ENCODE measurements at regions not wholly inside any gene's neighbourhood (a gene's known extent, or its start where the extent isn't known, plus 50 kb on each side); places are given as distances from the start of the nearest gene placed in this dataset.

DNA sequence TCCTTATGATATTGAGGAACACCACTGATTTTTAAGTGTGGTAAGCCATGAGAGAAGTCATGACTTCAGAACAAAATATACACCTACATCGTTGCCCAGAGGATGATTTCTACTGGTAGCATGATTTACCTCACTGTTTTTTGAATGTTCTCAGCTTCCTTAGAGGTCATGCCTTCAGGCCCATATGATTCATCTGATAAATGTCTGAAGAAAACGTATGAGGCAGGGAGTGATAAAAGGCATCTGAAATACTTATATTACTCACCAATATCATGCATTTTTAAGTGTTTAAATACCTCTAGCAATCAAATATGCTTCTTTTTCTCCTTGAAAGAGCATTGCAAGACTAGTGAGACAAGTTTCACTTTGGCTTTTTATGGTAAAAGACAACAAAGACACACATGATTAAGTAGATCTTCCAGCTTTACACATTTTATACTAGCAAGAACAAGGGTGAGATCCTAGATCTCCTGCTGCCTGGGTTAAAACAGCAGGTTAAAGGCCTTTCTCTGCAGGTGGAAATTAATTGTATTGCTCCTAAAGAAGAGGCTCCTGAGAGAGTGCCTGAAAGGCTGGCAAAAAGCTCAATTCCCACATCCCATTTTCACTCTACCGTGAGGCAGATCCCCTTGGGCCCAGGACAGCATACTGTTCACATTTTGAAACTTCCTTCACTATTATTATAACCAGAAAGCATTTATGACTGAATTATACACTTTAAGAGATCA, 432.4 kb downstream of the SLITRK1 start:
- Histone ChIP-seq H3K4me2 (ENCODE audit: low read depth, low read length) (peak overlapping the region; percentile 38; the same call in 1 of the 2 replicates), H3K18ac (ENCODE audit: low read depth, low read length) (no peak overlapping the region), H2BK120ac (ENCODE audit: low read depth, low read length) (peak overlapping the region; percentile 74), H2BK15ac (ENCODE audit: low read depth, low read length) (no peak overlapping the region; the same call in 2 of the 3 replicates), H3K4me3 (ENCODE audit: insufficient read depth, low read depth, low read length) (no peak overlapping the region), H3K27ac (ENCODE audit: insufficient read depth, low read length) (no peak overlapping the region), H2AFZ (replicated peaks; ENCODE audit: low read length, poor library complexity) (peak overlapping the region; percentile 58), H4K91ac (ENCODE audit: insufficient read depth, low read depth, low read length) (no peak overlapping the region), H2AK5ac (ENCODE audit: low read depth, low read length) (no peak overlapping the region), H3K79me1 (ENCODE audit: low read depth in 1 of 2, low read length in 2 of 2) (no peaks in the 10 kb centered on the region), H2BK20ac (ENCODE audit: low read depth, low read length) (no peak overlapping the region; the same call in 1 of the 2 replicates), H3K9ac (ENCODE audit: low read depth, low read length) (no peak overlapping the region), H4K20me1 (ENCODE audit: insufficient read depth, low read length) (no peaks in the 10 kb centered on the region), H2AK9ac (replicated peaks; ENCODE audit: low read depth, low read length, poor library complexity) (no peak overlapping the region), H3K27me3 (ENCODE audit: control insufficient read depth, insufficient read depth, low read length) (no peaks in the 10 kb centered on the region), H4K5ac (ENCODE audit: low read depth, low read length) (no peak overlapping the region), H4K8ac (ENCODE audit: low read depth in 2 of 2, low read length in 2 of 2) (no peak overlapping the region; a peak in 1 of 4 replicates), H3K56ac (ENCODE audit: extremely low read depth, insufficient read depth, low read length) (0 out of 2 replicates have a peak overlapping the region, but pooled peaks have one; percentile 26), H3K23ac (ENCODE audit: low read depth, low read length) (no peak overlapping the region; the same call in 1 of the 2 replicates), H3K14ac (replicated peaks; ENCODE audit: low read depth, low read length) (no peak overlapping the region), H3K4me1 (ENCODE audit: control insufficient read depth, insufficient read depth, low read length) (no peaks in the 10 kb centered on the region), H3K4ac (ENCODE audit: low read depth, low read length) (0 out of 2 replicates have a peak overlapping the region, but pooled peaks have one; percentile 29), H2BK5ac (ENCODE audit: low read depth, low read length, poor library complexity, severe bottlenecking) (peak overlapping the region; percentile 18), H3K9me1 (ENCODE audit: insufficient read depth, low read length) (peaks cover 3% of the 10 kb centered on the region; the same call in 1 of the 2 replicates), H3K36me3 (ENCODE audit: control insufficient read depth, insufficient read depth, low read length) (no peaks in the 10 kb centered on the region), H3K9me3 (ENCODE audit: control insufficient read depth, insufficient read depth, low read length) (peaks cover 5% of the 10 kb centered on the region)
- TF ChIP-seq MXI1 (IDR thresholded peaks at IDR 0.05; ENCODE audit: borderline replicate concordance, low read depth, low read length) (no peak), MAFK (IDR thresholded peaks at IDR 0.05; ENCODE audit: low read depth, low read length) (no peak), SMC3 (IDR thresholded peaks at IDR 0.05; ENCODE audit: low read depth, low read length) (no peak), RAD21 (IDR thresholded peaks at IDR 0.05; ENCODE audit: low read length) (no peak), FOS (IDR thresholded peaks at IDR 0.05; ENCODE audit: low read depth, low read length) (no peak), CHD1 (IDR thresholded peaks at IDR 0.05; ENCODE audit: low read depth, low read length) (no peak), MAZ (IDR thresholded peaks at IDR 0.05; ENCODE audit: borderline replicate concordance, low read depth, low read length) (no peak), NFE2L2 (IDR thresholded peaks at IDR 0.05; ENCODE audit: low read depth, low read length) (no peak), POLR2A (IDR thresholded peaks at IDR 0.05; ENCODE audit: low read depth, low read length) (no peak)
- TF ChIP-seq, protein P1, sequence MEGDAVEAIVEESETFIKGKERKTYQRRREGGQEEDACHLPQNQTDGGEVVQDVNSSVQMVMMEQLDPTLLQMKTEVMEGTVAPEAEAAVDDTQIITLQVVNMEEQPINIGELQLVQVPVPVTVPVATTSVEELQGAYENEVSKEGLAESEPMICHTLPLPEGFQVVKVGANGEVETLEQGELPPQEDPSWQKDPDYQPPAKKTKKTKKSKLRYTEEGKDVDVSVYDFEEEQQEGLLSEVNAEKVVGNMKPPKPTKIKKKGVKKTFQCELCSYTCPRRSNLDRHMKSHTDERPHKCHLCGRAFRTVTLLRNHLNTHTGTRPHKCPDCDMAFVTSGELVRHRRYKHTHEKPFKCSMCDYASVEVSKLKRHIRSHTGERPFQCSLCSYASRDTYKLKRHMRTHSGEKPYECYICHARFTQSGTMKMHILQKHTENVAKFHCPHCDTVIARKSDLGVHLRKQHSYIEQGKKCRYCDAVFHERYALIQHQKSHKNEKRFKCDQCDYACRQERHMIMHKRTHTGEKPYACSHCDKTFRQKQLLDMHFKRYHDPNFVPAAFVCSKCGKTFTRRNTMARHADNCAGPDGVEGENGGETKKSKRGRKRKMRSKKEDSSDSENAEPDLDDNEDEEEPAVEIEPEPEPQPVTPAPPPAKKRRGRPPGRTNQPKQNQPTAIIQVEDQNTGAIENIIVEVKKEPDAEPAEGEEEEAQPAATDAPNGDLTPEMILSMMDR (conservative IDR thresholded peaks at IDR 0.05; ENCODE audit: low read depth, low read length): no peak
- TF ChIP-seq, protein P2, sequence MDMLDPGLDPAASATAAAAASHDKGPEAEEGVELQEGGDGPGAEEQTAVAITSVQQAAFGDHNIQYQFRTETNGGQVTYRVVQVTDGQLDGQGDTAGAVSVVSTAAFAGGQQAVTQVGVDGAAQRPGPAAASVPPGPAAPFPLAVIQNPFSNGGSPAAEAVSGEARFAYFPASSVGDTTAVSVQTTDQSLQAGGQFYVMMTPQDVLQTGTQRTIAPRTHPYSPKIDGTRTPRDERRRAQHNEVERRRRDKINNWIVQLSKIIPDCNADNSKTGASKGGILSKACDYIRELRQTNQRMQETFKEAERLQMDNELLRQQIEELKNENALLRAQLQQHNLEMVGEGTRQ (IDR thresholded peaks at IDR 0.05; ENCODE audit: low read depth, low read length): no peak
- intact Hi-C loops (cut with micrococcal nuclease) (no loop called here), in situ Hi-C loops (cut with MboI; ENCODE audit: low sequenced_read_pairs) (no loop called here), dilution Hi-C loops (cut with HindIII; ENCODE audit: low sequenced_read_pairs, unreplicated experiment) (no loop called here)
- ATAC-seq (ENCODE audit: low read depth) (peak; percentile 81), DNase-seq (peak; percentile 62)
- ChIA-PET CTCF (interaction anchor here (0.6 kb wide), 1 partner anchor 22 kb away, joined by 3 read pairs; no protein-coding TSS in a partner anchor), POLR2A (ENCODE audit: unreplicated experiment) (no interaction called here)
- BruUV-seq (replicated peaks): no TSS peak
- WGBS, 2 experiments (ENCODE audit: extremely low coverage in 2 of 2, insufficient read length in 1 of 2): no CpG with 5 or more reads among the region's 3 CpGs

Data from IMR-90 (cell line).